GM10266 (cell line): ENCODE measurements at regions not wholly inside any gene's neighbourhood (a gene's known extent, or its start where the extent isn't known, plus 50 kb on each side); places are given as distances from the start of the nearest gene placed in this dataset.
"Not testable (repeated sequence)": the region's sequence is repeated elsewhere in the genome, so short reads cannot be mapped to it uniquely, and the experiment has no call there.

Source experiments
- DNase-seq: peaks from one replicate; pipeline ENCODE4 v3.0.0; 2012; ENCODE audit errors: extremely low spot score
- TF ChIP-seq, protein P1 (sequence below): IDR thresholded peaks from 2 replicates; pipeline ENCODE4 v1.5.1; 2012; ENCODE audit warnings: mild to moderate bottlenecking, low read depth; ENCODE audit not compliant: control insufficient read depth, insufficient read depth; ENCODE audit errors: missing control alignments

DNA sequence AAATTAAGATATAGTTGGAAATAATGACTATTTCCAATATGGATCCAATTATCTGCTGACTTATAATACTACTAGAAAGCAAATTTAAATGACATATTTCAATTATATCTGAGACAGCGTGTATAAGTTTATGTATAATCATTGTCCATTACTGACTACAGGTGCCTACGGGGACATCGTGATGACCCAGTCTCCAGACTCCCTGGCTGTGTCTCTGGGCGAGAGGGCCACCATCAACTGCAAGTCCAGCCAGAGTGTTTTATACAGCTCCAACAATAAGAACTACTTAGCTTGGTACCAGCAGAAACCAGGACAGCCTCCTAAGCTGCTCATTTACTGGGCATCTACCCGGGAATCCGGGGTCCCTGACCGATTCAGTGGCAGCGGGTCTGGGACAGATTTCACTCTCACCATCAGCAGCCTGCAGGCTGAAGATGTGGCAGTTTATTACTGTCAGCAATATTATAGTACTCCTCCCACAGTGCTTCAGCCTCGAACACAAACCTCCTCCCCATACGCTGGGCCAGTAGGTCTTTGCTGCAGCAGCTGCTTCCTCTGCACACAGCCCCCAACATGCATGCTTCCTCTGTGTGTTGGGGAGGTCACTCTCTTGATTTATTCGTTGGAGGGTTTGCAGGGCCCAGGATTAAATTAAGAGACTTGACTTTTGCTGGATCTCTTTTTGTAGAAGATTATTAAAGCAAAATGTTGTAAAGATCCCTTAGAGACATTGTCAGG lies 194.4 kb downstream of the RPIA start:
- TF ChIP-seq, protein P1, sequence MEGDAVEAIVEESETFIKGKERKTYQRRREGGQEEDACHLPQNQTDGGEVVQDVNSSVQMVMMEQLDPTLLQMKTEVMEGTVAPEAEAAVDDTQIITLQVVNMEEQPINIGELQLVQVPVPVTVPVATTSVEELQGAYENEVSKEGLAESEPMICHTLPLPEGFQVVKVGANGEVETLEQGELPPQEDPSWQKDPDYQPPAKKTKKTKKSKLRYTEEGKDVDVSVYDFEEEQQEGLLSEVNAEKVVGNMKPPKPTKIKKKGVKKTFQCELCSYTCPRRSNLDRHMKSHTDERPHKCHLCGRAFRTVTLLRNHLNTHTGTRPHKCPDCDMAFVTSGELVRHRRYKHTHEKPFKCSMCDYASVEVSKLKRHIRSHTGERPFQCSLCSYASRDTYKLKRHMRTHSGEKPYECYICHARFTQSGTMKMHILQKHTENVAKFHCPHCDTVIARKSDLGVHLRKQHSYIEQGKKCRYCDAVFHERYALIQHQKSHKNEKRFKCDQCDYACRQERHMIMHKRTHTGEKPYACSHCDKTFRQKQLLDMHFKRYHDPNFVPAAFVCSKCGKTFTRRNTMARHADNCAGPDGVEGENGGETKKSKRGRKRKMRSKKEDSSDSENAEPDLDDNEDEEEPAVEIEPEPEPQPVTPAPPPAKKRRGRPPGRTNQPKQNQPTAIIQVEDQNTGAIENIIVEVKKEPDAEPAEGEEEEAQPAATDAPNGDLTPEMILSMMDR, result no peak
- no peak for DNase-seq

DNA sequence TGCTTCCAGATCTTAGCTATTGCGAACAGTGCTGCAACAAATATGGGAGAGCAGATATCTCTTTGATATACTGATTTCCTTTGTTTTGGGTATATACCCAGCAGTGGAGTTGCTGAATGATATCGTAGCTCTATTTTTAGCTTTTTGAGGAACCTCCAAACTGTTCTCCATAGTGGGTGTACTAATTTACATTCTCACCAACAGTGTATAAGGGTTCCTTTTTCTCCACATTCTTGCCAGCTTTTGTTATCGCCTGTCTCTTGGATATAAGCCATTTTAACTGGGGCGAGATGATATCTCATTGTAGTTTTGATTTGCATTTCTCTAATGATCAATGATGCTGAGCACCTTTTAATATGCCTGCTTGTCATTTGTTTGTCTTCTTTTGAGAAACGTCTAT lies 196.0 kb downstream of the RPIA start:
- not testable (repeated sequence) for DNase-seq

DNA sequence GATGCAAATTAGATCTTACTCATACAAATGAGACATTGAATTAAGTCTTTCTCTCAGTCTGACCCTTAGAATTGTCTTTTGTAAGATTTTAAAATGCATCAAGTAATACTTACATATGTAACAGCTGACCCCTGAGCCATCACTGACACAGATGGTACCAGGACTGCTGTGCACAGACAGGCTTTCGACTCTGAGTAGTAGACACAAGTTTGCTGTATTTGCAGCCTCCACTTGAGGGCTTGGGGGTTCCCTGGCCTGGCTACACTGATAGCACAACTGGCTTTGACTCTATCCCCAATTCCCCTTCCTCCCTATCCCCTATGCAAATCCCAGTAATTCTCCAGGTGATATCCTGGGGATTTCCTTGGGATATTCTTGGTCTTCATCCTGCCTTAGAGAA lies 200.7 kb downstream of the RPIA start:
- no peak for DNase-seq
- TF ChIP-seq, protein P1, result no peak

DNA sequence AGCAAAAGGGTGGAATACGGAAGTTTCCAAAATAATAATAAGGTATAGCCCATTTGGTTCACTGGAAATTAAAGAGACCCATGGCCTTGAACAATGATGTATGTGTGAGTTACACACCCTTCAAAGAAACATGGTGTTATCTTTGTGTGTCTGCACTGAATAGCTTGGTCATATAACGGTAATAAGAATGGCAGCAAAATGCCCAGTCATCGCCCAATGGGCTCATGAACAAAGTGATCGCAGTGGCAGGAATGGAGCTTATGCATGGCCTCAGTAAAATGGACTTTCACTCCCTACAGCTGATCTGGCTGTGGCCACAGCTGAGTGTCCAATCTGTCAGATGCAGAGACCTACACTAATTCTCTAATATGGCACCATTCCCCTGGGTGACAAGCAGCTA lies 201.3 kb downstream of the RPIA start:
- no peak for DNase-seq
- TF ChIP-seq, protein P1, result no peak

DNA sequence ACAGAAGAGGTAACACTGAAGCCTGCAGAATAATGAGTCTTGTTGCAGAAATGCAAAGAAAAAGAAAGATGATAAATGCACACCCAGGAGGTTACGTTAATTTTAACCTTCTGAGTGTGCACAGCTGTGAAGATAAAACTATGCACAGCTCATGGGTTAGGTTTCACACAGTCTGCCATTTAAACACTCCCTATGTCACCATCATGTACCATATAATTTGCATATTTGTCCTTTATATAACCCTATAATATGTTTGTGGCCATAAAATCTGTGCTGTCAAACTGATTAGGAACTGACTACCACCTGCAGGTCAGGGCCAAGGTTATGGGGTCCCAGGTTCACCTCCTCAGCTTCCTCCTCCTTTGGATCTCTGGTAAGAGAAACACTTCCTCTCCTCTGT lies 205.5 kb downstream of the RPIA start:
- TF ChIP-seq, protein P1, result no peak
- no peak for DNase-seq

DNA sequence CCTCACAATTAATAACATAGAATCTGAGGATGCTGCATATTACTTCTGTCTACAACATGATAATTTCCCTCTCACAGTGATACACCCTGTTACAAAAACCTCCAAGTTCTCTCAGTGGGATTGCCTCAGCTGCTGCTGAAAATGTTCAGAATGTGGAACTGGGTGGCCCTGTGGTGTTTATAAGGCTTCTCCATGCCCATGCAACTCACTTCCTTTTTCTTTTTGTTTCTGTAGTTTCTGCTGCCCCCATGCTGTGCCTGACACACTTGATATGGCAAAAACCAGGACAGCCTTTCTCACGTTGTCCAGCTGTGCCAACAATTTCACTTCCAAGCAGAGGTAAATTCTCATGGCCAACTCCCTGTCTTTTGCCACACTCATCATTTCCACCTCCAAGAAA lies 206.2 kb downstream of the RPIA start:
- no peak for DNase-seq
- TF ChIP-seq, protein P1, result no peak

DNA sequence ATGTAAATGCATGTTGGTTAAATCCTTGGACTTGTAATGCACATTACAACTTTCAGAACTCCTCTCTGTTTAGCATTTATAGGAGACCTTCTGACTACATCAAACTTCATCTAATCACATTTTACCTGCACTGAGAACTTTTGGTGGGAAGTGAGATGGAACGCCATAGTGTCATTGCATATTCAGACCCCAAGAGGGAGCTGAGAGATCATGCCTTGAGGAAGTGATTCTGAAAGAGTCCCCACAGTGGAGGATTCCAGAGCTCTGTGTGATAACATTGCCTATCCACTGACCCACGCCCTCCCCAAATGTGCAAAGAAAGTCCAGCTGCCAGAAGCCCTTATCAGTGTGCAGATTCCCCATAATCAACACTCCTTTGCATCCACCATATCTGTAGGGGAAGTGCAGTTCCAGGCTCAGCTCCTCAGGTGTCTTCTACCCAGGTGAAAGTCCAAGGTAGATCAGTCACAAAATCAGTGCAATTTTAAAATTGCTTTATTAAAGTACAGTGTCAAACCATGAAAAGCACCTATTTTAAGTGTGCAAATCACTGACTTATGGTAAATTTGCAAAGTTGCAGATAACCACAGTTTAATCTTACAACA lies 212.4 kb downstream of the RPIA start:
- TF ChIP-seq, protein P1, result peak; percentile 35
- no peak for DNase-seq
